NCI-H345 treated with DMSO at 0.1 percent for 48 hours (cell line): ENCODE measurements at regions not wholly inside any gene's neighbourhood (a gene's known extent, or its start where the extent isn't known, plus 50 kb on each side); places are given as distances from the start of the nearest gene placed in this dataset.
"Not testable (repeated sequence)": the region's sequence is repeated elsewhere in the genome, so short reads cannot be mapped to it uniquely, and the experiment has no call there.

Experiments
- DNase-seq: peaks from one replicate; lab custom pipeline; 2025; ENCODE audit not compliant: unreplicated experiment; lab: John Stamatoyannopoulos, UW

GRCh38 chr11:38182126-38182866, 1584.3 kb upstream of the RAG2 start:
- DNase-seq = no peak

GRCh38 chr11:38176686-38177322, 1578.8 kb upstream of the RAG2 start:
- no peak for DNase-seq

- no peak for DNase-seq
Observed at GRCh38 chr11:38173676-38174075, 1575.6 kb upstream of the RAG2 start.

GRCh38 chr11:38169286-38169685, 1571.2 kb upstream of the RAG2 start:
- no peak for DNase-seq

- DNase-seq = no peak
Observed at GRCh38 chr11:38163526-38163925, 1565.5 kb upstream of the RAG2 start.

- no peak for DNase-seq
Observed at GRCh38 chr11:38160433-38160832, 1562.4 kb upstream of the RAG2 start.

GRCh38 chr11:38159038-38159437, 1561.0 kb upstream of the RAG2 start:
- DNase-seq = no peak

GRCh38 chr11:38156495-38157146, 1558.6 kb upstream of the RAG2 start:
- no peak for DNase-seq

- DNase-seq = no peak
Observed at GRCh38 chr11:38155856-38156255, 1557.8 kb upstream of the RAG2 start.

- DNase-seq = no peak
Observed at GRCh38 chr11:38153985-38154384, 1555.9 kb upstream of the RAG2 start.

- no peak for DNase-seq
Observed at GRCh38 chr11:38143852-38144251, 1545.8 kb upstream of the RAG2 start.

- no peak for DNase-seq
Observed at GRCh38 chr11:38138972-38139371, 1540.9 kb upstream of the RAG2 start.

GRCh38 chr11:38136887-38137286, 1538.9 kb upstream of the RAG2 start:
- DNase-seq = no peak

- DNase-seq = no peak
Observed at GRCh38 chr11:38131535-38131934, 1533.5 kb upstream of the RAG2 start.

GRCh38 chr11:38130976-38131375, 1532.9 kb upstream of the RAG2 start:
- DNase-seq = no peak

GRCh38 chr11:38130514-38130913, 1532.5 kb upstream of the RAG2 start:
- no peak for DNase-seq

- DNase-seq = no peak
Observed at GRCh38 chr11:38123673-38124072, 1525.6 kb upstream of the RAG2 start.

GRCh38 chr11:38116616-38117015, 1518.6 kb upstream of the RAG2 start:
- DNase-seq = not testable (repeated sequence)

GRCh38 chr11:38115381-38115780, 1517.3 kb upstream of the RAG2 start:
- not testable (repeated sequence) for DNase-seq

- no peak for DNase-seq
Observed at GRCh38 chr11:38100836-38101462, 1502.9 kb upstream of the RAG2 start.

- DNase-seq = no peak
Observed at GRCh38 chr11:38095268-38095667, 1497.2 kb upstream of the RAG2 start.

GRCh38 chr11:38089726-38090125, 1491.7 kb upstream of the RAG2 start:
- no peak for DNase-seq
